Caco-2 (cell line): ENCODE measurements at regions not wholly inside any gene's neighbourhood (a gene's known extent, or its start where the extent isn't known, plus 50 kb on each side); places are given as distances from the start of the nearest gene placed in this dataset.
"Not testable (repeated sequence)": the region's sequence is repeated elsewhere in the genome, so short reads cannot be mapped to it uniquely, and the experiment has no call there.

Experiments
- BruUV-seq: library from RNA; stranded (reverse); fragments of 400-500 nt; replicated peaks from 2 replicates; lab custom pipeline; 2021; lab: Mats Ljungman, UMichigan
- CTCF ChIA-PET: fragments of 300-600 bp; sonication (Branson Sonifier 250); formaldehyde crosslinking; loops from one replicate; lab custom pipeline; 2022; ENCODE audit warnings: antibody characterized with exemption; lab: Charles Lee
- POLR2A ChIA-PET: fragments of 300-600 bp; sonication (Branson Sonifier 250); formaldehyde crosslinking; loops from one replicate; lab custom pipeline; 2022; ENCODE audit warnings: antibody characterized with exemption; lab: Charles Lee
- DNase-seq, 2 experiments: peaks; one replicate each; pipeline versions ENCODE4 v3.0.0 to v3.0.0-alpha.2; 2020 to 2022
- H3K27me3 ChIP-seq: replicated peaks from 2 replicates; pipeline ENCODE4 v1.6.0; 2011; ENCODE audit warnings: low read length; ENCODE audit not compliant: control insufficient read depth, insufficient read depth
- H3K36me3 ChIP-seq: 2 replicates; pipeline ENCODE4 v1.5.1; 2011; ENCODE audit warnings: low read length; ENCODE audit not compliant: control insufficient read depth, insufficient read depth
- H3K4me1 ChIP-seq: fragments of 250-450 bp; sonication (Bioruptor Pico); 2 replicates; pipeline ENCODE4 v1.5.1; 2020; ENCODE audit warnings: mild to moderate bottlenecking
- H3K4me3 ChIP-seq: 2 replicates; pipeline ENCODE4 v1.5.1; 2011; ENCODE audit warnings: low read depth, mild to moderate bottlenecking, control low read depth, low read length
- H3K9me3 ChIP-seq: fragments of 250-450 bp; sonication (Bioruptor Pico); 2 replicates; pipeline ENCODE4 v1.5.1; 2020; ENCODE audit warnings: mild to moderate bottlenecking, moderate library complexity
- H3K27ac Mint-ChIP-seq: one replicate; pipeline ENCODE4 v1.8.0; 2022; ENCODE audit warnings: mixed read lengths; ENCODE audit not compliant: unreplicated experiment
- H3K27me3 Mint-ChIP-seq: one replicate; pipeline ENCODE4 v1.8.0; 2022; ENCODE audit warnings: mixed read lengths; ENCODE audit not compliant: insufficient read depth, unreplicated experiment
- H3K36me3 Mint-ChIP-seq: one replicate; pipeline ENCODE4 v1.8.0; 2022; ENCODE audit warnings: mild to moderate bottlenecking, mixed read lengths; ENCODE audit not compliant: insufficient read depth, unreplicated experiment
- H3K4me1 Mint-ChIP-seq: one replicate; pipeline ENCODE4 v1.8.0; 2022; ENCODE audit warnings: low read depth, mixed read lengths; ENCODE audit not compliant: unreplicated experiment
- H3K4me3 Mint-ChIP-seq: one replicate; pipeline ENCODE4 v1.8.0; 2022; ENCODE audit warnings: mild to moderate bottlenecking, moderate library complexity, mixed read lengths; ENCODE audit not compliant: unreplicated experiment
- H3K9me3 Mint-ChIP-seq: one replicate; pipeline ENCODE4 v1.8.0; 2022; ENCODE audit warnings: mixed read lengths; ENCODE audit not compliant: unreplicated experiment
- intact Hi-C: fragments of 100-400 bp; cut with micrococcal nuclease; formaldehyde crosslinking; loops from one replicate; pipeline ENCODE4 v1.10.0; 2022; ENCODE audit not compliant: unreplicated experiment
- TF ChIP-seq, protein P1 (sequence below), 2 experiments: fragments of 200-600 bp in 1 of 2; IDR thresholded peaks; 1 replicate in 1 of 2; 2 replicates in 1 of 2; pipeline versions ENCODE4 v1.5.1 to v1.8.0; 2011 to 2022; ENCODE audit warnings: antibody characterized with exemption in 1 of 2, control low read depth in 1 of 2, inconsistent platforms in 1 of 2, low read depth in 1 of 2, low read length in 1 of 2, mild to moderate bottlenecking in 1 of 2, moderate library complexity in 1 of 2; ENCODE audit not compliant: insufficient read depth in 1 of 2, severe bottlenecking in 1 of 2, unreplicated experiment in 1 of 2

DNA sequence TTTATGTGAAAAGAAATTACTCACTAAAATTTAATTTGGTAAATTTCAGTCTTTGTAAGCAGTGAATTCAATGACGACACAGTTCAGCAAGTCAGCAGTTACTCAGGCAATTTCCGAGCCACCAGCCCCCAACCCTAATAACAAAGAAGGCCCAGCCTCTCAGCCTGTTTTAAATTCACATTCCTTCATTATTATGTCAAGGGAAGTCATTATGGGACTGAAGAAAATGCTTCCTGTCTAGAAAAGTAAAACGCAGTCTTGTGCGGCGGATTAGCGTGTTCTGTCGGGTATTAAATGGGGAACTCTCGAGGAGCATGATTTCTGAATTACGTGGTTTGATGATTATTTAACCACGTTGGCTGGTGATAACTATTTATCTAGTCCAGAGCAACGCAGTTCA is 177.6 kb downstream of the AIPL1 start:
- no peak overlapping the region for H3K4me3 Mint-ChIP-seq
- Histone ChIP-seq H3K4me1 (no peaks in the 10 kb centered on the region), H3K9me3 (no peaks in the 10 kb centered on the region), H3K36me3 (no peaks in the 10 kb centered on the region), H3K27me3 (no peaks in the 10 kb centered on the region), H3K4me3 (no peak overlapping the region)
- TF ChIP-seq, protein P1, sequence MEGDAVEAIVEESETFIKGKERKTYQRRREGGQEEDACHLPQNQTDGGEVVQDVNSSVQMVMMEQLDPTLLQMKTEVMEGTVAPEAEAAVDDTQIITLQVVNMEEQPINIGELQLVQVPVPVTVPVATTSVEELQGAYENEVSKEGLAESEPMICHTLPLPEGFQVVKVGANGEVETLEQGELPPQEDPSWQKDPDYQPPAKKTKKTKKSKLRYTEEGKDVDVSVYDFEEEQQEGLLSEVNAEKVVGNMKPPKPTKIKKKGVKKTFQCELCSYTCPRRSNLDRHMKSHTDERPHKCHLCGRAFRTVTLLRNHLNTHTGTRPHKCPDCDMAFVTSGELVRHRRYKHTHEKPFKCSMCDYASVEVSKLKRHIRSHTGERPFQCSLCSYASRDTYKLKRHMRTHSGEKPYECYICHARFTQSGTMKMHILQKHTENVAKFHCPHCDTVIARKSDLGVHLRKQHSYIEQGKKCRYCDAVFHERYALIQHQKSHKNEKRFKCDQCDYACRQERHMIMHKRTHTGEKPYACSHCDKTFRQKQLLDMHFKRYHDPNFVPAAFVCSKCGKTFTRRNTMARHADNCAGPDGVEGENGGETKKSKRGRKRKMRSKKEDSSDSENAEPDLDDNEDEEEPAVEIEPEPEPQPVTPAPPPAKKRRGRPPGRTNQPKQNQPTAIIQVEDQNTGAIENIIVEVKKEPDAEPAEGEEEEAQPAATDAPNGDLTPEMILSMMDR (IDR thresholded peaks at IDR 0.05; ENCODE audit: insufficient read depth in 1 of 2, low read depth in 1 of 2, low read length in 1 of 2, severe bottlenecking in 1 of 2, unreplicated experiment in 1 of 2): no peak
- H3K9me3 Mint-ChIP-seq: no peaks in the 10 kb centered on the region
- no peaks in the 10 kb centered on the region for H3K4me1 Mint-ChIP-seq
- no peak overlapping the region for H3K27ac Mint-ChIP-seq
- no peak for DNase-seq
- peaks cover 23% of the 10 kb centered on the region for H3K27me3 Mint-ChIP-seq
- CTCF ChIA-PET: no interaction called here
- POLR2A ChIA-PET: no interaction called here
- no peaks in the 10 kb centered on the region for H3K36me3 Mint-ChIP-seq
- BruUV-seq: no TSS peak
- intact Hi-C loops: no loop called here

- Mint-ChIP-seq H3K9me3 (no peaks in the 10 kb centered on the region), H3K4me3 (no peak overlapping the region), H3K27me3 (peaks cover 21% of the 10 kb centered on the region), H3K4me1 (no peaks in the 10 kb centered on the region), H3K36me3 (no peaks in the 10 kb centered on the region), H3K27ac (no peak overlapping the region)
- ChIA-PET POLR2A (no interaction called here), CTCF (no interaction called here)
- Histone ChIP-seq H3K4me1 (no peaks in the 10 kb centered on the region), H3K36me3 (no peaks in the 10 kb centered on the region), H3K4me3 (no peak overlapping the region), H3K9me3 (no peaks in the 10 kb centered on the region), H3K27me3 (no peaks in the 10 kb centered on the region)
- intact Hi-C loops: no loop called here
- TF ChIP-seq, protein P1 (IDR thresholded peaks at IDR 0.05; ENCODE audit: insufficient read depth in 1 of 2, low read depth in 1 of 2, low read length in 1 of 2, severe bottlenecking in 1 of 2, unreplicated experiment in 1 of 2): no peak
- no peak for DNase-seq
- BruUV-seq: no TSS peak
Observed at GRCh38 chr17:6255322-6255721, 179.6 kb downstream of the AIPL1 start.

DNA sequence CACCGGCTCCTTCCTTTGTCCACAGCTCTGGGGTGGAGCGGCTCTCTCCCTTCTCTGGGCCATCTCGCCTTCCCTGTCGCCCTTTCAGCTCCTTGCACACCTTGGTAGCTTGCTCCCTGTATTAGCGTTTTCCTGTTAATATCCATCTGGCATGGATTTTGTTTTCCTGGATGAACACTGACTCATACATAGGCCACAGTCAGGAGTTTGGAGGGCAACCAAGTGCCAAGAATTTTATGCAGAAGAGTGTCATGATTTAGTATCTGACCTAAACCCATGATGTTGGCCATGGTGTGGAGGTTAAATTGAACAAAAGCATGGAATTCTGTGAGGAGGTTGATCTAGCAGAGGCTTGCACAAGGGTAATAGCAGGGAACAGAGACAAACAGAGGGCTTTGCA is 180.9 kb downstream of the AIPL1 start:
- no TSS peak for BruUV-seq
- Histone ChIP-seq H3K4me3 (no peak overlapping the region), H3K36me3 (no peaks in the 10 kb centered on the region), H3K4me1 (no peaks in the 10 kb centered on the region), H3K27me3 (no peaks in the 10 kb centered on the region), H3K9me3 (no peaks in the 10 kb centered on the region)
- Mint-ChIP-seq H3K4me3 (no peak overlapping the region), H3K36me3 (no peaks in the 10 kb centered on the region), H3K27ac (no peak overlapping the region), H3K9me3 (no peaks in the 10 kb centered on the region), H3K4me1 (no peaks in the 10 kb centered on the region), H3K27me3 (peaks cover 19% of the 10 kb centered on the region)
- POLR2A ChIA-PET: no interaction called here
- intact Hi-C loops: no loop called here
- CTCF ChIA-PET: no interaction called here
- TF ChIP-seq, protein P1 (IDR thresholded peaks at IDR 0.05; ENCODE audit: insufficient read depth in 1 of 2, low read depth in 1 of 2, low read length in 1 of 2, severe bottlenecking in 1 of 2, unreplicated experiment in 1 of 2): no peak
- no peak for DNase-seq

DNA sequence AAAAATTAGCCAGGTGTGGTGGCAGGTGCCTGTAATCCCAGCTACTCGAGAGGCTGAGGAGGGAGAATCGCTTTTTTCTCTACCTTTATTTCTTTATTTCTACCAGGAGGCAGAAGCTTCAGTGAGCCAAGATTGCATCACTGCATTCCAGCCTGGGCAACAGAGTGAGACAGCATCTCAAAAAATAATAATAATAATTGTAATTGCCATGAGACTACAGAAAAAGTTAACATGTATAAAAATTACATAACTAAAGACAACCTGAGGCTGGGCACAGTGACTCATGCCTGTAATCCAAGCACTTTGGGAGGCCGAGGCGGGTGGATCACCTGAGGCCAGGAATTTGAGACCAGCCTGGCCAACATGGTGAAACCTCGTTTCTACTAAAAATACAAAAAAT is 181.5 kb downstream of the WSCD1 start:
- H3K36me3 ChIP-seq, H3K4me3 Mint-ChIP-seq, H3K4me3 ChIP-seq, H3K36me3 Mint-ChIP-seq, BruUV-seq, H3K27ac Mint-ChIP-seq, POLR2A ChIA-PET, DNase-seq, H3K9me3 Mint-ChIP-seq, H3K27me3 ChIP-seq, H3K4me1 Mint-ChIP-seq, H3K9me3 ChIP-seq, H3K4me1 ChIP-seq, intact Hi-C loops, CTCF ChIA-PET: not testable (repeated sequence)
- H3K27me3 Mint-ChIP-seq: peaks cover 13% of the 10 kb centered on the region
